ENCODE measurements at regions not wholly inside any gene's neighbourhood (a gene's known extent, or its start where the extent isn't known, plus 50 kb on each side); places are given as distances from the start of the nearest gene placed in this dataset.

DNA sequence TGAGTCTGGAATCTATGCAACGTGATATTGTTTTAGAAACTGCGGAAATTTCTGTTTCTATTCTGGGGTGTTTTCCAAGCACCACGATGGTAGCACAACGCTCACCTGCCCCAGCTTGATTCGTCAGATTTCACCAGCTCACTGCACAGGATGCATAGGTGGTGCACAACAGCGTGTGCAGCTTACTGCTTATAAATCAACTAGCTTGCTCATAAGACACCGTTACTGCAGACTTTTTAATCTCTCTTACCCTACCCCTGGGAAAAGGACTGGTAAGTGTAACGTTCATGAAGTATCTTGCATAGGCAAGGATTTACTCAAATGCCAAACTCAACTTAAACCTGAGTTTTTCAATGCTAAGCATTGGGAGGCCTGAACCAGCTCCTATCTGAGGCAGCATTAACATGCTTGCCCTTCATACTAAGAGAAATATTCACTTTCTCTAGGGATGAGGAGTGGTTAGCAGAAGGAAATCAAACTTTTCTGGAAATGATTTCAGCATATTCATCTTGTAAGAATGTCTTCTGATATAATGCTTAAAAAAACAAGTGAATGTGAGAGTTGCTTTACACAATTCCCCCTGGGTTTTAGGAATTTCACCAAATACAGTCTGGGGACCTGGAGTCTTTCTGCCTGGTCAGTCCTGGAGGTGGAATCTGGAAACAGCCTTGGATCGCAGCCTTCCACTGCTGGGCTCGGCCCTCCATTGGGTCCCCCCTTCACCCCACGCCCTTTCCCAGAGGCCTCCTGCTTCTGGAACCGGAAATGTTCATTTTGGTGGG lies 100.6 kb downstream of the DACT2 start:
- Mint-ChIP-seq H3K4me3 (ENCODE audit: unreplicated experiment) (no peak overlapping the region), H3K27me3 (ENCODE audit: unreplicated experiment) (no peaks in the 10 kb centered on the region), H3K27ac (ENCODE audit: unreplicated experiment) (peak overlapping the region; percentile 85), H3K9me3 (ENCODE audit: unreplicated experiment) (no peaks in the 10 kb centered on the region), H3K36me3 (ENCODE audit: unreplicated experiment) (no peaks in the 10 kb centered on the region), H3K4me1 (ENCODE audit: unreplicated experiment) (peaks cover 61% of the 10 kb centered on the region)
- TF ChIP-seq CTCF (IDR thresholded peaks at IDR 0.05): no peak
- no peak for DNase-seq (ENCODE audit: extremely low spot score, unreplicated experiment)

- H3K27ac Mint-ChIP-seq (ENCODE audit: unreplicated experiment): peak overlapping the region; percentile 85
- TF ChIP-seq CTCF (IDR thresholded peaks at IDR 0.05): no peak
- no peaks in the 10 kb centered on the region for H3K27me3 Mint-ChIP-seq (ENCODE audit: unreplicated experiment)
- H3K9me3 Mint-ChIP-seq (ENCODE audit: unreplicated experiment): no peaks in the 10 kb centered on the region
- no peak for DNase-seq (ENCODE audit: extremely low spot score, unreplicated experiment)
- H3K36me3 Mint-ChIP-seq (ENCODE audit: unreplicated experiment): no peaks in the 10 kb centered on the region
- no peak overlapping the region for H3K4me3 Mint-ChIP-seq (ENCODE audit: unreplicated experiment)
- peaks cover 61% of the 10 kb centered on the region for H3K4me1 Mint-ChIP-seq (ENCODE audit: unreplicated experiment)
These were observed 101.6 kb downstream of the DACT2 start for GRCh38 chr6:168217880-168218537.

DNA sequence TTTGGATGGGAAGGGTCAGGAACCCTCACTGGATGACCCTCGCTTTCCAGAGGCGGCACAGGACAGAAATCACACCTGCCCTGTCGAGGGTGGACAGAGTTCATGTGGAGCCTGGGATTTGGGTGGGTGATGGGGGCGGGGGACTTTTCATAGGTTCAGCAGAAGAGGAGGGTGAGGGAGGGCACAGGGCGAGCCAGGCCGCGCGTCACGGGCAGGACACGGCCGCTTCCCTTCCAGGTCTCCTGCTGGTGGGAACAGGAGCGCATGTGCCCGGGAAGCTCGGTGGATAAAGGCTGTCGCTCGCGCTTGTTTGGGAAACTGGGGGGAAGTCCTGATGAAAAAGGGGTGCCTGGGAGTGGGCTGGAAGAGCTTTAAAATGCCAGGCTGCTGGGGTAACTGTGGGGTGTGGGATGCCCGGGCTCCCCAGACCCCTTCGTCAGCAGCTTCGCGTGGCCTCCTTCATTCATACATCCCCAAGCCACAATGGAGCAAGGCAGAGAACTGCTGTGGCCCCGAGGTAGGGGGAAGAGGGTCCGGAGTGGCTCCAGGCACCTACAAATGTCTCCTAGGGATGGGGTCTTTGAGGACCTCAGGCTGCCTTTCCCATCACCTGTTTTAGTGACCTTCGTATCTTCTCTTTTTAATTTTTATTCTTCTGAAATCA lies 102.2 kb downstream of the DACT2 start:
- no peaks in the 10 kb centered on the region for H3K9me3 Mint-ChIP-seq (ENCODE audit: unreplicated experiment)
- H3K4me3 Mint-ChIP-seq (ENCODE audit: unreplicated experiment): no peak overlapping the region
- H3K36me3 Mint-ChIP-seq (ENCODE audit: unreplicated experiment): no peaks in the 10 kb centered on the region
- no peaks in the 10 kb centered on the region for H3K27me3 Mint-ChIP-seq (ENCODE audit: unreplicated experiment)
- peaks cover 61% of the 10 kb centered on the region for H3K4me1 Mint-ChIP-seq (ENCODE audit: unreplicated experiment)
- TF ChIP-seq CTCF (IDR thresholded peaks at IDR 0.05): no peak
- H3K27ac Mint-ChIP-seq (ENCODE audit: unreplicated experiment): peak overlapping the region; percentile 85
- no peak for DNase-seq (ENCODE audit: extremely low spot score, unreplicated experiment)

- no peaks in the 10 kb centered on the region for H3K27me3 Mint-ChIP-seq (ENCODE audit: unreplicated experiment)
- peak overlapping the region; percentile 70 for H3K27ac Mint-ChIP-seq (ENCODE audit: unreplicated experiment)
- H3K36me3 Mint-ChIP-seq (ENCODE audit: unreplicated experiment): no peaks in the 10 kb centered on the region
- no peak for DNase-seq (ENCODE audit: extremely low spot score, unreplicated experiment)
- TF ChIP-seq CTCF (IDR thresholded peaks at IDR 0.05): no peak
- H3K9me3 Mint-ChIP-seq (ENCODE audit: unreplicated experiment): no peaks in the 10 kb centered on the region
- H3K4me3 Mint-ChIP-seq (ENCODE audit: unreplicated experiment): no peak overlapping the region
- peaks cover 62% of the 10 kb centered on the region for H3K4me1 Mint-ChIP-seq (ENCODE audit: unreplicated experiment)
These were observed 102.8 kb downstream of the DACT2 start for GRCh38 chr6:168216751-168217191.

DNA sequence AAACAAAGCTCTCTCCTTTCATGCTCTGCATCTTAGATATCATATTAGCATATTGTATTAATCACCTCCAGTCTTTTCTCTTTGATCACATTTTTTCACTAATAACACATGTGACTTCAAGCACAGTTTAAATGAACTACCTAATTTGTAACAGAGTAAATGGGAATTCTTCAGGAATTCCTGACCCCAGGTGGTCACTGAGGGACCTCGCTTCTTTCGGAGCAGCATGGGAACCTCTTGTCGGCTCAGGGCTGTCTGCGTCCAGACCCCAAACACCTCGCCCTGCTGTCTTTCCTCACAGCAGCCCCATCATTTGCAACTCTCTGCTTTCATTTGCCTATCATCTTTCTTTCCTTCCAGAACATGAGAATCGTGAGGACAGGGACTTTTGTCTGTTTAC lies 103.5 kb downstream of the DACT2 start:
- Mint-ChIP-seq H3K4me1 (ENCODE audit: unreplicated experiment) (peaks cover 63% of the 10 kb centered on the region), H3K9me3 (ENCODE audit: unreplicated experiment) (no peaks in the 10 kb centered on the region), H3K36me3 (ENCODE audit: unreplicated experiment) (no peaks in the 10 kb centered on the region), H3K4me3 (ENCODE audit: unreplicated experiment) (no peak overlapping the region), H3K27me3 (ENCODE audit: unreplicated experiment) (no peaks in the 10 kb centered on the region), H3K27ac (ENCODE audit: unreplicated experiment) (peak overlapping the region; percentile 70)
- no peak for DNase-seq (ENCODE audit: extremely low spot score, unreplicated experiment)
- no peak for TF ChIP-seq CTCF (IDR thresholded peaks at IDR 0.05)
